HPDE6-E6E7 (cell line): ENCODE measurements at regions not wholly inside any gene's neighbourhood (a gene's known extent, or its start where the extent isn't known, plus 50 kb on each side); places are given as distances from the start of the nearest gene placed in this dataset.
A peak's percentile ranks its signal among the peaks of the same experiment; 100 is the strongest.

Experiments used
- DNase-seq: peaks from one replicate; pipeline ENCODE4 v3.0.0; 2011; ENCODE audit warnings: missing footprints; ENCODE audit errors: extremely low spot score

DNA sequence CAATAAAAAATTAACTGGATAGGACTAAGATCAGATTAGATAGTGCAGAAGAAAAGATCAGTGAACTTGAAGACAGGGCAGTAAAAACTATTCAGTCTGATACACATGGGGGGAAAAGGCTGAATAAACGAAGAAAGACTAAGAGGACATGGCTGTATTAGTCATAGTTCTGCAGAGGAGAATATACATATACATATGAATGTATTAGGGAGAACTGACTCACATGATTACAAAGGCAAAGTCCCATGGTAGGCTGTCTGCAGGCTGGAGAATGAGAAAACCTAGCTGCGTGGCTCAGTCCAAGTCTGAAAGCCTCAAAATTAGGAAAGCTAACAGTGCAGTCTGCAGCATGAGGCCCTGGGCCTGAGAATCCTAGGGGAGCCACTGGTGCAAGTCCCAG, 98.2 kb upstream of the GNAO1 start:
- no peak for DNase-seq

DNA sequence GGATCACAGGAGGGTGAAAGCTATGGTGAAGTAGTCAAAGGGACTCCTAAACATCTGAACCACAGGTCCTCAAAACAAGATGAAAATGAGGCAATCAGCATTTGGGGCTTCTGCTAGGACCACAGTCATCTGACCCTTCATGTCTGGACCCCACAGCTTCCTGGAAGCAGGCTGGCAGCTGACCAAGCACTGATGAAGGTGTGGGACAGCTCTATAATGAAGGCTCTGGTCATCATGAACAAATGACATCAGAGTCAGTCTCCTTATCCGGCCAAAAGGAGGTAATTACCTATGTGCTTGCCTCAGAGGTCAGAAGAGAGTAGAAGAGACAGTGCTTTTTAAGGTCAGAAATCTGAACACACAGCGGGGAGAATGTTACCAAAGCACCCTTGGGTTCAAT, 101.2 kb upstream of the GNAO1 start:
- DNase-seq: no peak

DNA sequence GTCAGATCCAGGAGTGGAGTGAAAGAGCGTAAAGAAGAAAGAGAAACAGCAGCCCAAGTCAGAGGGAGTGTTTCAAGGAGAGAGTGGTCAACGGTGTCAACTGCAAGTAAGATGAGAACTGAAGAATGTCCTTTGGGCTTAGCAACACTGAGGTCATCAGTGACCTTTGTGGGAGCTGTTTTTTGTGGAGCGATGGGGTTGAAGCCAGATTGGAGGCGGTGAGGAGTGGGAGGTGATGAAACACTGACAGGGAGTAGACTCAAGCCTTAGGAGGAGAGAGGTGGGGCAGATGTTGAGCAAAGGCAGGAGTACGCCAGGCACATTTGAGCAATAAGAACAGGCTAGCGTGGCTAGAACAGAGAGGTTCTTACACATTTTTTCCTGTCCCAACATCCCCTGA, 103.7 kb upstream of the GNAO1 start:
- no peak for DNase-seq

DNA sequence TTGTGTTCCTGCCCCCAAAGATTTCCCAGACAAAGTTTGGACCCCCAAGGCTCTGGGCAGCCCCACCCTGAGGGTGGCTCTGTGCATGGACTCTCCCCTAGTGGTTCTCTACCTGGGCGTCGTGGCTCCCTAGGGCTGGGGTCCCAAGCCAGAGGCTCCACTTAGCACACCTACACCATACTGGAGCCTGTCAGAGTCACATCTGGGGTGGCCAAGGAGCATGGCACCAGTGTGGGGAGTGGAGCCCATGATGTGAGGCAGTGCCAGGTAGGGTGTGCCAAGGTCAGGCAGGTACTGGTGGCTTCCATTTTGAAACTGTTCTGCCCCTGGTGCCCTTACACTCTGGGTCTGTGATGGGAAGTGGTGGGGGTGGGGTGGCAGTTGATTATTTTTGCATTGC, 109.9 kb upstream of the GNAO1 start:
- no peak for DNase-seq

DNA sequence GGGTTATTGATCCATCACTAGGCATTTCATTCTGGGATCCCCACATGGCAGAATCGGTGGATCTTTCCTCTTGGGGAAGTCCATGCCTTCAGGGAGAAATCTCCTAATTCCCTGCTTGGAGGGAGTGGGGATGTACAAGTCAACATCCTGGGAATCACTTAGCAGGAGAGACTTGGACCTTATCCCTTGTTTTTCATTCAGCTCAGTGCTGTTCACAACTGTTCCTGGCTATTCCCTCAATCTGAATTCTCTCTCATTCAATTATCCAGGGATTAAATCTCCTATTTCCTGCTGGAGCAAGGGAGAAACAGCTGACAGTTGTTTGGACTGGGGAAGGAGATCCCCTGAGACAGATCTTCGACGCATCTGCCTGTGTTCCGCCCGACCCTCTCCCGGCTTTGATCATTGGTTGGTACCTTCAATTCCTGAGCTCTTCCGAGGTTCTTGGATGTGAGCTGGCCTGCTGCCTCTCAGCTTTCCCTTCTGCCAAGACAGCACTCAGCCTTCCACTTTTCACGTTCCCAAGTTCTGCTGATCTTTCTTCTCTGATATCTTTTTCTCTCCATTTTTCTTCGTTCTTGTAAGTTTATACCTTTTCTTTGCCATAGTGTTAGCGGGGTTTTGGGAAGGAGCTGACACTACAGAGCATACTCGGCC, 115.4 kb upstream of the GNAO1 start:
- no peak for DNase-seq

DNA sequence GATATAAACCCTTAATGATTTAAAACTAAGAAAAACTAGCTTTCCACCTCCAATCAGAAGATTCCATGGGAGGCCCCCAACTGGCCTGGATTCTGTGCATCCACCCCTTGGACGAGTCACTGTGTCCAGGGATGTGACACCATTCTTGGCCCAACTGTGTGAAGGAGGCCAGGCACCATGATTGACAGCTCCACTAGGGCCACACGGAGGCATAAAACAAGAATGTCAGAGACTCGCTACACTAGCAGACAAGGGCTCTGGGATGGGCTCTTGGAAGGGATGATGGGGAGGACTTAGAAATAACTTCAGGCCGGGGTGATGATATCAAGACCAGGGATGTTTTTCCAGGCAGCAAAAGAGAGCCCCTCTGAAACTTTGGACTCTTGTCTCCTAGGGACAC, 117.8 kb upstream of the GNAO1 start:
- DNase-seq: no peak

DNA sequence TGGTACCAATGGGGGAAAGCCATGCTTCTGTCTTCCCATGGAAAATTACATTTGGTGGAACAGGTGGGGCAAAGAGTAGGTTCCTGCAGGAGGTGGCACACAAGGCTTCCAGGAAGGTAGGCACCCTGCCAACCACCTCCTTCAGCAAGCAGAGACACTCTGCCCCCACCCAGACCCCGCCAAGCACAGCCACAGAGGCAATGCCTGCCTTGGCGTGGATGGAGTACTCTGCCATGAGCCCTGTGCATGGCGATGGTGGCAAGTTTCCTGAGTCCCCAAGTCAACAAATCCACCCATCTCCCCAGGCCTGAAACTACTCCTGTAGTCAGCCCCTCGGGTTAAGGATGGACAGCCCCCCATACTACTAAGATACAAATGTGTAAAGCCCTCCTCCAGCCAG, 119.2 kb upstream of the GNAO1 start:
- no peak for DNase-seq

DNA sequence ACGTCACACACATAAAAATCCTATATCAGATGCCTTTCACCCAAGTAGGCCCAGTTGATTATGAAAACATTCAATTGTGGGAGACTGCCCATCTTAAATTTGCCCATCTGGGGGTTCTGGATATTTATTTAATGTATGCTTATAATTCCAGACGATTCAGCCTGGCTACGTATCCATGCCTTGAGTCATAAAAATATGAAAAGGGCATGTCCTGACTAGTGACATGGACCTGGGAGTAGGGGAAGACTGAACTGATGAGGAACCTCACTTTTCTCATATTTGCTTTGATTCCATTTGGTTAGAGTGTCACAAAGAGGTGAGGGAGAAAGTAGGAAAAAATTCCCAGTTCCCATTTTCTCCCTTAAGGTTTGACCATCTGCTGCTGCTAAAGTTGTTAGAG, 122.5 kb upstream of the GNAO1 start:
- peak; percentile 17 for DNase-seq

DNA sequence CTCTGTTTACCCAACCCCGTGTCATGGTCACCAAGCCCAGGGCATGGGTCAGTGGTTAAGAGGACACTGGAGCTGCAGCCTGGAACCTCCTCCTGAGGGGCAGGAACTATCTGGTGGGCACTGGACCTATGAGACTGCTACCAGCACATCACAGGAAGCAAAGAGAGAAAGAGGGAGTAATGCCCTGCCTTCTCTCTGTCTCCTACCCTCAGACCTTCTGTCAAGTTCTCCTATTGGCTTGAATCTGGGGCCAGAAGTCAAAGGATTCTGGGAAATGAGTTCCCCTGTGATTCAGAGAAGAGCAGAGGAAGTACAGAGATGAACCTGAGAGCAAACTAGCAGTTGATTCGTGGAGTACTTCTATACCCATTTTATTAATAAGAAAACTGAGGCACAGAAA, 123.0 kb upstream of the GNAO1 start:
- no peak for DNase-seq

DNA sequence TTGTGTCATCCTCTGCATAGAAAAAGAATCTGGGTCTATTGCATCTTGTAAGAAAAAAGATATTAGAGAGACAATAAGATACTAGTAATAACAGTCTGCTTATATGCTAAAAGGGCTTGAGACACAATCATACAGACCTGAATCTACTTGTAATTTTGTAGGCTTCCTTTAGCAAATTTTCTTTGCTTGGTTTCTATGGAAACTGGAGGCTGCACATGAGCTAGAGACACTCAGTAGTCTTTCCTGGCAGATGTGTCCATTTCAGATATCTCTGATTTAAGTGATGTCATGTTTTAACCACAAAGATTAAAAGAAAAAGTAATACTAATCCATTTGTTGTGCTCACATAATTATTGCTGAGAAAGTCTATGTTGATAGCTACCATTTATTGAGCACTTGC, 123.9 kb upstream of the GNAO1 start:
- DNase-seq: no peak

DNA sequence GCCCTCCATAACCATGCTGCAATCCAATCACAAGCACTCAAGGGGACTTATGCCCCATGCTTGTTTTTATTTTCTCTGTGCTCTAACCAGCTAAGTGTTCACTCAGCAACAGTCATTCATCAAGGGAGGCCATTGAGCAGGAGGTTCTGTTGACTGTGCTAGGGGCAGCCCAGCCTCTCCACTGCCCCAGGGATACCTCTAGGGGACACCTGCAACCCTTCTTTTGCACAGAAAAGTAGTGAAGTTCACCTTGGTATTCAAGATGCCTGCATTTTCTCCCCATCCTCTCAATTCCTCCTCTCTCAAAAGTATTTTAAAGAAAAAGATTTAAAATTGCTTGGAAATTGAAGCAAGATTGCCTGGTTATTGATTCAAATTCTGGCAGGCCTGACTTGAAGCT, 124.7 kb upstream of the GNAO1 start:
- DNase-seq: no peak

DNA sequence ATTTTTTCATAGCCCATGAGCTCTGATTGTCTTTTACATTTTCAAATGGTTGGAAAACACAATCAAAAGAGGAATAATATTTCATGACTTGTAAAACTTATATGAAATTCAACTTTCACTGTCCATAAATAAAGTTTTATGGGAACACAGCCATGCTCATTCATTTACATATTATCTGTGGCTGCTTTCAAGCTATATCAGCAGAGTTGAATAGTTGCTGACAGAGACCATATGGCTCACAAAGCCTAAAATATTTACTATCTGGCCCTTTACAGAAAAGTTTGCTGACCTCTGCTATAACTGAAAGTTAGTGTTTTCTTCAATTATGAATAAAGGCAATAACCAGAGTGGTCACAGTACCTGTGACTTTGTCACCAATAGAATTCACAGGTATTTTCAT, 128.2 kb upstream of the GNAO1 start:
- DNase-seq: no peak

DNA sequence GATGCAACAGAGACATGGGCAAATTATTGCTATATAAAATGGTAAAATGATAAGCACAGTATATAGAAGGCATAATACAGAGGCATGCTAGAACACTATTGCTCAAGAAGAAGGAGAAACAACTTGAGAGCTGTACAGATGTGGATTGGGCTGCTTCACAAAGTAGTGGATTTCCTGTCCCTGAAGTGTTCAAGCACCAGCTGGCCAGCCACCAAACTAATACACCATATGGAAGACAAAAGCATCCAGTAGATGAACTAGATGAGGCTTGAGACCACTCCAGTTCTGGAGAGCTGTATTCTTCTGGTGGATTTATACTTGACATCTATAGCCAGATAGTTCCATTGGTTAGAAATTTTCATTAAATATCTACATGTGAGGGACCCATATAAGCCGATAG, 134.1 kb upstream of the GNAO1 start:
- DNase-seq: no peak

DNA sequence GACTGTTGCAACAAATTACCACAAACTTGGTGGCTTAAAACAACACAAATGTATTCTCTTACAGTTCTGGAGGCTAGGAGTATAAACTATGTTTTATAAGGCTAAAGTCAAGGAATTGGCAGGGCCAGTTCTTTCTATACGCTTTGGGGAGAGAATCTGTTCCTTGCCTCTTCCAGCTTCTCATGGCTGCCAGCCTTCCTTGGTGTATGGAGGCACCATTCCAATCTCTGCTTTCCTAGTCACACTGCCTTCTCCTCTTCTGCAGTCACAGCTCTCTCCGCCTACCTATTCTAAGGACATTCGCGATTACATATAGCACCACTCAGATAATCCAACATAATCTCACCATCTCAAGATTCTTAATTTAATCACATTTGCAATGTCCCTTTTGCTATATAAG, 140.4 kb upstream of the GNAO1 start:
- DNase-seq: no peak

DNA sequence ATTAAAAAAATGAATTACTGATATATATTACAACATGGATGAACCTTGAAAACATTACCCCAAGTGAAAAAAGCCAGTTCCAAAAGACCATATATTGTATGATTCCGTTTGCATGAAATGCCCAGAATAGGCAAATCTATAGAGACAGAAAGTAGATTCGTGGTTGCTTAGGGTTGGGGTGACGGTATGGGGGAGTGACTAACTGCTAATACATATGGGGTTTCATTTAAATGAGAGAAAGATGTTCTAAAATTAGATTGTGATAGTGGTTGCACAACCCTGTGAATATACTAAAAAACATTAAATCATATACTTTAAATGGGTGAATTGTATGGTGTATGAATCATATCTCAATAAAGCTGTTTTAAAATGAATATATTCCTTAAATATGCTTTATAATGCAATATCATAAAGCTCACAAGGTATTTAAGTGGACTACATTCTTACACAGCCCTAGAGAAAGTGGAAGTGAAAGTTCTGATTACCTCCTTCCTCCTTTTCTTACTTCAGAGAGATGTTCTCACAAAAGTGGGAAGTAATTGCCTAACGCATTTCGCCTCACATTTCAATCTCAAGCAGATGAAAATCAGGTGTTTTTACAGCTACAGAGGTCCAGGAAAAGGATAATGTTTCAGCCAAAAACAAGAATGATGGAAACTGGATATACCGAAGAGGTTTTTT, 142.7 kb upstream of the GNAO1 start:
- DNase-seq: no peak

DNA sequence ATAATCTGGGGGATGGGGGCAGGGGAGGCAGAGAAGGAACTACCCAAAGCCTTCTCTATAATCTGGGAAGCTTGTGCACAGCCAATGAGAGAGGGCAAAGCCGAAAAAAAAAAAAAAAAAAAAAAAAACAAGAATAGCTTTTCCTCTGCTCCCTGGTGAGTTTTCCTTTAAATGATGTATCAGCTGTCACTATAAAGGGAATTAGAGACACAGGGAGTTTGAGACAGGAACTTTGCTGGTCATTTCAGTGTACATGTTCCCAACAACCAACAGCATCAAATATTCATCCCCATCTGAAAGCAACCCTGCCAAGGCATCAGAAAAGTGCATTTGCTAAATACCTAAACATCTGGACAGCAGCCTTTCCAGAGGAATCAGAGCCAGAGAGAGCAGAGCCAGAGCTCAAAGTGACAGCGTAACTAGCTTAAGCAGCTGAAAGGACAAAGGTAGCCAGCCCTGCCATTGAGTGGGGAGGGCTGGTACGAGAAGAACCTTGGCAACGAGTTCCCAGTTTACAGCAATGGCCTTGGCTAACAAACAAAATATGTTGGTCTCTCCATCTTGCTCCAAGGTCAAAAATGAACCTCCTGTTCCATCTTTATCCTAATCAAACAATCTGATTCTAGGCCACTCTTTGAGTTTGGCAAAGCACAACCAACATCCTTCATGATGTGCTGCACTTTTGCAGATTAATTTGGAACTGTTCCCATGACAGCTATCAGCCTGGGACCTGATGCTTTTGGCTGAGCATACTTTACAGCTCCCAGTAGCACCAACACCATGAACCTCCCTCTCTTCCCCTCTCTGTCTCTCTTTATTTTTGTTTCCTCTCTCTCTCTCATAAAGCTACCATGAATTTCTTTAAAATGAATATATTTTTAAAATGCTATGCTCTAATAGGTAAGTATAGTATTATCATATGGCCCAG, 143.7 kb upstream of the GNAO1 start:
- no peak for DNase-seq

DNA sequence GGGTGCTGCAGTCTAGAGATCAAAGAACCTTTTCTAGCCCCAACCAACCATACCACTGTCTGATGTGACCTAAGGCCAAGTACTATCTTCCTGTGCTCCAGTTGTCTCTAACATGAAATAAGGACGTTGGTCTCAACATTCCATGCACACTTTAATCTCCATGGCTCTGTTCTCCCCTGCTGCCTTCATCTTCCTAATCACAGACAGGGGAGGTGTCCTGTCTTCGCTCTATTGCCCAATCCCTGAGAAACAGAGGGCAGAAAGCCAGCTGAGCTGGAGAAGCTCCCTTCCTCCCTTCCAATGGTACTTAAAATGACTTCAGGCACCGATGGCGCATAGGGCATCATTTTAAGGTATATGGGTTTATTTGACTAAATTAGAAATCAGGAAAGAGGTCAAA, 148.9 kb upstream of the GNAO1 start:
- no peak for DNase-seq

DNA sequence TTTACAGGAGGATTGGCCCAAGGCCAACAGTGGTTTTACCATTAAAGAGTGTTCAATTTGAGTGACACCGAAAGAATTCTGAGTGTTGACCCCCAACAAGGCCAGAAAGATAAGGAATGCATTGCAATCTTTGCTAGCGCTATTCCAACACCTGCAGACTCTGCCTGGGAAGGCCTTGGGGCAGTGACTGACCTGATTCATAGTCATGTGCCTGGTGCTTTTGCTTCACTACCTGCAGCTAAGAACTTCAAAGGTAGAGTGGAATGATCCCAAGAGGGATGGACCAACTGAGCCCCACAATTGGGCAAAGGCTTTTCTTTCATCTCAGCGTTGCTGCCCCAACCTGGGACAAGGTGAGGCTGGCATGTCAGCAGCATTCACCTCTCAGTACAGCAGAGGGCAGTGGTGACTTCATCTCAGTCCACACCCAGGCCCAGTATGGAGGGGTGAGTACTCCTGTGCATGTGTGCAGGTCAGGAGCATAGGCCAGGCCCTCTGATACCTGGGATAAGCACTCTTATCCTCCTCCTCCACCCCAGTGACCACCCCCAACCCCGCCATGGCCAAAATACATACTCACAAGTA, 149.6 kb upstream of the GNAO1 start:
- DNase-seq: peak; percentile 41

DNA sequence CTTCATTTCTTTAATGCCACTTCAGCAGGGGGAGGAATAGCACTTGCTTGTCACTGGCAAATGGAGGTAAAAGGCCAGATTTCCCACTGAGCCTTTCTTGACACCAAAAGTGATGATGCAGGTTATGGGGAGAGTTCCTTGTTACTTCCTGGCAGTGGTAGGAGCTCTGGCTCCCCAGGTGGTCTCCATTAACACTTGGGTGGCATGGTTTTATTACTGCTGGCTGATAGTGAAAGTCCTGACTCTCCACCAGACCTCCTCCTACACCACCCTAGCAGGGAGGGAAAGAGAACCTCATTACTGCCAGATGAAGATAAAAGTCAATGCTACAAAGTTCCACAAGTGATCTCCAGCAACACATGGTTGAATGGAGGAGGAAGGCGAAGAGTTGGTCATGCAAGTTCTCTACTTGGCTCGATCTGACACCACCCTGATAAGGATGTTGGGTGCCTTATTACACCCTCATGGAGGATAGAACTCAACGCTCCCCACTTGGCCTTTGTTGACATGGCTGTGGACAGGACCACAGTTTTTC, 152.7 kb upstream of the GNAO1 start:
- no peak for DNase-seq

DNA sequence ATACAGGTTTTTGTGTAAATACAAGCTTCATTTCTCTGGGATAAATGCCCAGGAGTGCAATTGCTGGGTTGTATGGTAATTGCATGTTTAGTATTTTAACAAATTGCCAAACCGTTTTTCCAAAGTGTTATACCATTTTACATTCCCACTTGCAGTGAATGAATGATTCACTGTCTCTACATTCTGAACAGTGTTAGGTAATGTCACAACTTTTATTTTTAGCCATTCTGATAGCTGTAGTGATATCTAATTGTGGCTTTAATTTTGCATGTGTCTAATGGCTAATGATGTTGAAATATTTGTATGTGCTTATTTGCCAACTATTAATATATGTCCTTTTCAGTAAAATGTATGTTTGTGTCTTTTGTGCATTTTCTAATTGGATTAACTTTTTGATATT, 156.9 kb upstream of the CES5A start:
- DNase-seq: no peak

DNA sequence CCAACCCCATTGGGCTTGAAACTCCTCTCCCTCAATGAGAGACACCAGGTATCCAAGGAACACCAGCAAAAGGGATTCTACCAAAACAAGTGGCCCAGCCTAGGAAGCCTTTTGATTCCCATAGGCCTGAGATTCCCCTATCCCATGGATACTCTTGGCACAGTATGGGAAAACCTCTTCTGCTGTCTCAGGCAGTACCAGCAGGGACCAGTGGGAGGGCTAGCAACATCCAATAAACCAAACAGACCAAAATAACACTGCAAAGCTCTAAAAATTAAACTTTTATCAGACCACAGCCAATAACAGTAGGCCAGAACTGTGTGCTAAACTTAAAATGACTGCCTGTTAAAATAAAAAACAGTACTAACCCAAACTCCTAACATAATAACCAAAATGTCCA, 153.9 kb upstream of the CES5A start:
- DNase-seq: no peak

DNA sequence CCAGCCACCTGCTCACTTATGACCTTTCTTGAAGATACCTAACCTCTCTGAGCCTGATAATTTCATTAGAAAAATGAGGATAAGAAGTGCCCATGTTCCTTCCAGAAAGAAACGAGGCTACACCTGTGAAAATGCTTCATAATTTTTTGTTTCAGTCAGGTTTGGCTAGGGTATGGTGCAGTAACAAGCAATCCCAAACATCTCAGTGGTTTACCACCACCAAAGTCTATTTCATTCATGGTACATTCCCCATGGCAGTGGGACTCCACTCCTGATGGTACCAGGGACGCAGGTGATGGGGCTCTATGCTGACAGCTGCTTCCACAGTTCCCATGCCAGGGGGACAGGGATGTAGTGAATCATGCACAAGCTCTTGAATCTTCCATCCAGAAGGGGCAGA, 147.6 kb upstream of the CES5A start:
- DNase-seq: no peak
